ENCODE measurements at regions not wholly inside any gene's neighbourhood (a gene's known extent, or its start where the extent isn't known, plus 50 kb on each side); places are given as distances from the start of the nearest gene placed in this dataset.

DNA sequence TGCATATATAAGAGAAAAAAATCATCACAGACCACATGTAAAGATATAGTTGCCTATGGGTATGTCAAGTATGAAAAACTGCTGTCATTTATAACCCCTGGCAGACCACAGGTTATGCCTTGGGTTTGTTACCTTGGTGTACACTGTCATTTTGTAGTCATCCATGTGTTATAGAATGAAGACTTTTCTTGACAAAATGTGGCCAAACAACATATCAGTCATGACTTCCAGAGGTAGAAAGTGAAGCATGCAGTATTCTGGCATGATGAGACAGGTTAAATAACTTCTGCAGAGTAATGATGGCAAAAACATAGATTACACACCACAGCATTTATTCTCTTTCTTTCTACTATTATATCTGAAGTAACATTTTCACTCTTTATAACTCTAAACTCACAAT, 74.9 kb upstream of the NEUROD1 start:
- TF ChIP-seq POLR2AphosphoS5 (IDR thresholded peaks at IDR 0.05; ENCODE audit: low read depth, low read length) (no peak), SIN3A (IDR thresholded peaks at IDR 0.05; ENCODE audit: borderline replicate concordance, insufficient read depth, low read length) (no peak), TAF1 (IDR thresholded peaks at IDR 0.05; ENCODE audit: borderline replicate concordance, insufficient read depth, low read length) (no peak), FOXP2 (optimal IDR thresholded peaks at IDR 0.05; ENCODE audit: borderline replicate concordance, extremely low read depth, extremely low read length, insufficient read depth) (no peak)
- TF ChIP-seq, protein P1, sequence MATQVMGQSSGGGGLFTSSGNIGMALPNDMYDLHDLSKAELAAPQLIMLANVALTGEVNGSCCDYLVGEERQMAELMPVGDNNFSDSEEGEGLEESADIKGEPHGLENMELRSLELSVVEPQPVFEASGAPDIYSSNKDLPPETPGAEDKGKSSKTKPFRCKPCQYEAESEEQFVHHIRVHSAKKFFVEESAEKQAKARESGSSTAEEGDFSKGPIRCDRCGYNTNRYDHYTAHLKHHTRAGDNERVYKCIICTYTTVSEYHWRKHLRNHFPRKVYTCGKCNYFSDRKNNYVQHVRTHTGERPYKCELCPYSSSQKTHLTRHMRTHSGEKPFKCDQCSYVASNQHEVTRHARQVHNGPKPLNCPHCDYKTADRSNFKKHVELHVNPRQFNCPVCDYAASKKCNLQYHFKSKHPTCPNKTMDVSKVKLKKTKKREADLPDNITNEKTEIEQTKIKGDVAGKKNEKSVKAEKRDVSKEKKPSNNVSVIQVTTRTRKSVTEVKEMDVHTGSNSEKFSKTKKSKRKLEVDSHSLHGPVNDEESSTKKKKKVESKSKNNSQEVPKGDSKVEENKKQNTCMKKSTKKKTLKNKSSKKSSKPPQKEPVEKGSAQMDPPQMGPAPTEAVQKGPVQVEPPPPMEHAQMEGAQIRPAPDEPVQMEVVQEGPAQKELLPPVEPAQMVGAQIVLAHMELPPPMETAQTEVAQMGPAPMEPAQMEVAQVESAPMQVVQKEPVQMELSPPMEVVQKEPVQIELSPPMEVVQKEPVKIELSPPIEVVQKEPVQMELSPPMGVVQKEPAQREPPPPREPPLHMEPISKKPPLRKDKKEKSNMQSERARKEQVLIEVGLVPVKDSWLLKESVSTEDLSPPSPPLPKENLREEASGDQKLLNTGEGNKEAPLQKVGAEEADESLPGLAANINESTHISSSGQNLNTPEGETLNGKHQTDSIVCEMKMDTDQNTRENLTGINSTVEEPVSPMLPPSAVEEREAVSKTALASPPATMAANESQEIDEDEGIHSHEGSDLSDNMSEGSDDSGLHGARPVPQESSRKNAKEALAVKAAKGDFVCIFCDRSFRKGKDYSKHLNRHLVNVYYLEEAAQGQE (IDR thresholded peaks at IDR 0.05; ENCODE audit: insufficient read depth in 1 of 2, low read depth in 2 of 2, low read length in 2 of 2): no peak

DNA sequence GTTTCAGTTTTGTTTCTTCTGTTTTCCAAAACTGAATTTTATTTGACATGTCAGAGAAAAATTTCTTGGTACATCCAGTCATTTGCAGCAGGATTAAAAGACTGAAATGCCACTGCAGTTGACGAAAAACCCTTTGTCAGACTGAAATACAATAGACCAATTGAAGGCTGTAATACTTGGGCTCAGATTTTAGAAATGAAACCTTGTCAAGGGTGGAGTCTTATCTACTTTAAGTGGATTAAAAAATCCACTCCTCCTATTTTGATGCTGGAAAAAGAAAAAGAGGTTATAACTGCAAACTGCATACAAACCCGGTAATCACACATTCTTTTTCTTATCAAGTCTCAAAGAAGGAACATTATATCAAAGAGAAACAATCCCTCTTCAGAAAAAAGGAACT, 80.2 kb upstream of the NEUROD1 start:
- TF ChIP-seq, protein P1 (IDR thresholded peaks at IDR 0.05; ENCODE audit: insufficient read depth in 1 of 2, low read depth in 2 of 2, low read length in 2 of 2): no peak
- TF ChIP-seq POLR2AphosphoS5 (IDR thresholded peaks at IDR 0.05; ENCODE audit: low read depth, low read length): no peak
- no peak for TF ChIP-seq FOXP2 (optimal IDR thresholded peaks at IDR 0.05; ENCODE audit: borderline replicate concordance, extremely low read depth, extremely low read length, insufficient read depth)
- TF ChIP-seq SIN3A (IDR thresholded peaks at IDR 0.05; ENCODE audit: borderline replicate concordance, insufficient read depth, low read length): no peak
- TF ChIP-seq TAF1 (IDR thresholded peaks at IDR 0.05; ENCODE audit: borderline replicate concordance, insufficient read depth, low read length): no peak

DNA sequence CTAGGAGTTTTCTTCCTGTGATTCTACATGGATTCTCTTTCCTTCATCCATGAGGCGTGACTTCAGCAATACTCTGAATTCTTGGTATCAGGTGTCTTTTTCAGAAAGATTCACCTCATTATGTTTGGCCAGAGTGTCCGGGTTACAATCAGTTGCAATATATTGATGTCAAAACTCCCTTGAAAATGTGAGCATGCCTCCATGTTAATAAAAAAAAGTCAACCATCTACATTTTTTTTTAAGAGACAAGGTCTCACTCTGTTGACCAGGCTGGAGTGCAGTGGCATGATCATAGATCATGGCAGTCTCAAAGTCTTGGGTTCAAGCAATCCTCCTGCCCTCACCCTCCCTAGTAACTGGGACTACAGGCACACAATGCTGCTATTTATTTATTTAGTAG, 80.9 kb upstream of the NEUROD1 start:
- TF ChIP-seq TAF1 (IDR thresholded peaks at IDR 0.05; ENCODE audit: borderline replicate concordance, insufficient read depth, low read length) (no peak), FOXP2 (optimal IDR thresholded peaks at IDR 0.05; ENCODE audit: borderline replicate concordance, extremely low read depth, extremely low read length, insufficient read depth) (no peak), POLR2AphosphoS5 (IDR thresholded peaks at IDR 0.05; ENCODE audit: low read depth, low read length) (no peak), SIN3A (IDR thresholded peaks at IDR 0.05; ENCODE audit: borderline replicate concordance, insufficient read depth, low read length) (no peak)
- TF ChIP-seq, protein P1 (IDR thresholded peaks at IDR 0.05; ENCODE audit: insufficient read depth in 1 of 2, low read depth in 2 of 2, low read length in 2 of 2): no peak

DNA sequence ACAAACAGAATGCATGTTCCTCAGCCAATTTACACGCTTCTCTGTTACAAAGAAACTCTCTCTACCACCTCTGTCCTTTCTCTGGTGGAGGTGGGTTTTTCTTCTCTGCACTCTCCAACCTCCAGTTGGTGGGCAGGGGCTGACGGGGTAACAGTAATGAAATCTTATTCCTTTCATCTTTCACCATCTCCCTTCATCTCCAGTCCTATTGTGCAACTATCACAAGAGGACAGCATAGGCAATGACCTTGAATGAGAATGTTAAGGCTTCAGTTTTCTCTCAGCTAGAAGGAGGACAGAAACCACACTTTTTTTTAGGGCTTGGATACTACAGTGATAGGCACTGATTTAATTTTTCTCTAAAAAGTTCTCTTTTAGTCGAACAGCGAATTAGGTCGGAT, 81.7 kb upstream of the NEUROD1 start:
- TF ChIP-seq POLR2AphosphoS5 (IDR thresholded peaks at IDR 0.05; ENCODE audit: low read depth, low read length): no peak
- TF ChIP-seq FOXP2 (optimal IDR thresholded peaks at IDR 0.05; ENCODE audit: borderline replicate concordance, extremely low read depth, extremely low read length, insufficient read depth): no peak
- TF ChIP-seq, protein P1 (IDR thresholded peaks at IDR 0.05; ENCODE audit: insufficient read depth in 1 of 2, low read depth in 2 of 2, low read length in 2 of 2): no peak
- TF ChIP-seq SIN3A (IDR thresholded peaks at IDR 0.05; ENCODE audit: borderline replicate concordance, insufficient read depth, low read length): no peak
- no peak for TF ChIP-seq TAF1 (IDR thresholded peaks at IDR 0.05; ENCODE audit: borderline replicate concordance, insufficient read depth, low read length)

DNA sequence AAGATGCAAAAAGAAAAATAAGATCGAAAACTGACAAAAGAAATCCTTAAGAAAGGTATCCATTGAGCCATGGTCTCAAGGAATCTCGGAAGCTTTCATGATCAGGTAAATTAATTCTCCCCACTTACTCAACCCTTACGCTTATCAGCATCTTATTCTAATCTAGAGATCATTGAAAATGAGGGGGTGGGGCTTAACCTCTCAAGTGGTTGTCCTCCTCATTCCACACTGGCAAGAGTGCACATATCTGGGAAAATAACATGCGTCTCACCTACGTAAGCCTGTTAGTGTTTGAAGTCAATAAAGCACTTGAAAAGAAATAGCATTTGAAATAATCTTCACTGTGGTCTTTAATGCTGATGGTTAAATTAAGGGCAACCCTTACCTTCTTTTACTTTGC, 82.5 kb upstream of the NEUROD1 start:
- TF ChIP-seq POLR2AphosphoS5 (IDR thresholded peaks at IDR 0.05; ENCODE audit: low read depth, low read length): no peak

Data from PFSK-1 (cell line).